ENCODE measurements at regions not wholly inside any gene's neighbourhood (a gene's known extent, or its start where the extent isn't known, plus 50 kb on each side); places are given as distances from the start of the nearest gene placed in this dataset.
"Not testable (repeated sequence)": the region's sequence is repeated elsewhere in the genome, so short reads cannot be mapped to it uniquely, and the experiment has no call there.

DNA sequence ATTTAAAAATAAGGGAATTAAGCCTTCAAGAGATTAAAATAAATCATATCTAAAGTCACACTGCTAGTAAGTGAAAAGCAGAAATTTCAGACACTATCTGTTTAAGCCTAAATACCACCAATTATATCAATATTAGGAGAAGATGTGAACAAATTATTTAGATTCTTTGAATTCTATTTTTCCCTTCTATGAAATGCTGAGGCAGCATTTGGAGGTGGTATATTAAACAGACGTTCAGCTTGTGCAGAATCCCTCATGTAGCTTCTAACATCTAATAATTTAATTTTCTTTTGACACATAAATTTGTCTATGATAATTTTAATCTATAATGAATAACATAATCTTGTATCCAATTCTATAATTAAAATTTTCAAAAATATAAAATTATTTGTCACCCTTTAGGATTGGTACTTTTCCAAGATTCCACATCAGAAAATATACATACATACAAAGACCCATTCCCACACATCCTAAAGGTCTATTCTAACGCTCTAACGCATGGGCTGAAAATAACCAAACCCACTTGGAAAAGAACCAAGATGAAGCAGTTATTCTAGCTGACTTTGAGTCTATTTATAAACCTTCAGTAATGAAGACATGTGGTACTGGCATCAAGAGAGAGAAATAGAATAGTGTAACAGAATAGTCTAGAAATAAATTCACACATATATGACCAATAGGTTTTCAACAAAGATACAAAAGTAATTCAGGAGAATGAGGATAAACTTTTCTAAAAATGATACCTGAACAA is 751.8 kb downstream of the GALC start:
- DNase-seq (ENCODE audit: low read depth) = no peak

DNA sequence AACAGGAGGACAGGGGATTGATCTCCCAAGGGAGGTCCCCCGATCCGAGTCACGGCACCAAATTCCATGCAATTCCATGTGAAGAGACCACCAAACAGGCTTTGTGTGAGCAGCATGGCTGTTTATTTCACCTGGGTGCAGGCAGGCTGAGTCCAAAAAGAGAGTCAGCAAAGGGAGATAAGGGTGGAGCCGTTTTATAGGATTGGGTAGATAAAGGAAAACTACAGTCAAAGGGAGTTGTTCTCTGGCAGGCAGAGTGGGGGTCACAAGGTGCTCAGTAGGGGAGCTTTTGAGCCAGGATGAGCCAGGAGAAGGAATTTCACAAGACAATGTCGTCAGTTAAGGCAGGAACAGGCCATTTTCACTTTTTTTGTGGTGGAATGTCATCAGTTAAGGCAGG is 752.7 kb downstream of the GALC start:
- DNase-seq (ENCODE audit: low read depth) = not testable (repeated sequence)

DNA sequence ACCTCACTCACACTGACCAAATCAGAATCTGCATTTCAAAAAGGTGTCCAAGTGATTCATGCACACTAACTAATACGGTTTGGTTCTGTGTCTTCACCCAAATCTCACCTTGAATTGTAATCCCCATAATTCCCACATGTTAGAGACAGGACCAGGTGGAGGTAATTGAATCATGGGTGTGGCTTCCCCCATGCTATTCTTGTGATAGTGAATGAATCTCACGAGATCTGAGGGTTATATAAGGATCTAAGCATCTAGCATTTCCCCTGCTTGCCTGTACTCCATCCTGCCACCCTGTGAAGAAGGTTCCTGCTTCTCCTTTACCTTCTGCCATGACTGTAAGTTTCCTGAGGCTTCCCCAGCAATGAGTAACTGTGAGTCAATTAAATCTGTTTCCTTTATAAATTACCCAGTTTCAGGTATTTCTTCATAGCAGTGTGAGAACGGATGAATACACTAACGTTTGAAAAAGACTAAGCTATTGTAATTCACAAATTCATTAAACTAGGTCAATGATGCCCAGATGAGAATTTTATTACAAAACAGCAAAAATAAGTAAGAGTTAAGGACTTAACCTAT is 759.1 kb downstream of the GALC start:
- DNase-seq (ENCODE audit: low read depth) = no peak

DNA sequence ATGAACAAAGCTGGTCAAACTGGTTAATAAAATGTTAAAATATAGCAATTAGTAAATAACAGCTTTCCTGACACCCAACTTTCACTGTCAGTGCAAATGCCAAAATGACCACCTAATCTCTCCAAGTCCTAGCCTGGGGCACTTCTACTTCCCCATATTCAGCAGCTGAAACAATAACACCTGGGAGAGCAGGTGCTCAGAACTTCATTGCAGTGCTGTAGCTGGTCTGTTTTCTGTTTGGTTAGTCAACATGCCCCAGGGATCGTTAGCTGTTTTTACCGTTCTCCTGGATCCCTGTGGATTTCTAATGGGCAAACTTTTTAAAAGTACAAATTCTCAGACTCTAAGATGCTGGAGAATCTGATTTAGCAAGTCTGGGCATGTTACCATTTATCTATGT is 759.7 kb downstream of the GALC start:
- no peak for DNase-seq (ENCODE audit: low read depth)

DNA sequence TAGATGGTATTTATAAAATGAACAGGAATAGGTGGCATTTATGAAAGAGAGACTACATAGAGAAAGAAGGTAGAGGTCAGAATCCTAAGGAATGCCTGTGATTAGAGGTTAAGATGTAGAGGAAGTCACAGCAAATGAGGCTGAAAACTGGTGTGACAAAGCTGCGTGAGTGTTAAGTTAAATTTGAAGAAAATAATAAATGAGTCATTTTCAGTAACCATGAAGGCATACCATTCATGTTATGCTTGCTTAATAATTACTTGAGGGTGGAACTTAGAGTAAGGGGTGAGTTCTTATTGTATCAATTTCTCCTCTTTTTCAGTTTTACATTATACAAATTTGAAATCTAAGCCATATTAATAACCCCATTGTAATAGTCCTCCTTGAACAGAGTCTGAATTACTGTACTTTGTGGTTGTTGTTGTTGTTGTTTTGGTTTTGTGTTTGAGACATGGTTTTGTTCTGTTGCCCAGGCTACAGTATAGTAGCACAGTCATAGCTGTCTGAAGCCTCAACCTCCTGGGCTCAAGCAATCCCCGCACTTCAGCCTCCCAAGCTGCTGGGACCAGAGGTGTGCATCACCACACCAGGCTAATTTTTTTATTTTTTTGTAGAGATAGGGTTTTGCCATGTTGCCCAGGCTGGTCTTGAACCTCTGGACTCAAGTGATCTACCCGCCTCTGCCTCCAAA is 761.5 kb downstream of the GALC start:
- no peak for DNase-seq (ENCODE audit: low read depth)

DNA sequence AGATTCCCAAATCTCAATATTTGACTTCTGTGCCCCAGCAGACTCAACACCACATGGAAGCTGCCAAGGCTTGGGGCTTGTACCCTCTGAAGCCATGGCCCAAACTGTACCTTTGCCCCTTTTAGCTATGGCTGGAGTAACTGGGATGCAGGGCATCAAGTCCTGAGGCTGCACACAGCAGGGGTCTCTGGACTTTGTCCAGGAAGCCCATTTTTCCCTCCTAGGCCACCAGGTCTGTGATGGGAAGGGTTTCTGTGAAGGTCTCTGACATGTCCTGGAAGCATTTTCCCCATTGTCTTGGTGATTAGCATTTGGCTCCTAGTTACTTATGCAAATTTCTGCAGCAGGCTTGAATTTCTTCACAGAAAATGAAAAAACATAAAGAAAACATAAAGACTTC is 762.3 kb downstream of the GALC start:
- DNase-seq (ENCODE audit: low read depth) = no peak

DNA sequence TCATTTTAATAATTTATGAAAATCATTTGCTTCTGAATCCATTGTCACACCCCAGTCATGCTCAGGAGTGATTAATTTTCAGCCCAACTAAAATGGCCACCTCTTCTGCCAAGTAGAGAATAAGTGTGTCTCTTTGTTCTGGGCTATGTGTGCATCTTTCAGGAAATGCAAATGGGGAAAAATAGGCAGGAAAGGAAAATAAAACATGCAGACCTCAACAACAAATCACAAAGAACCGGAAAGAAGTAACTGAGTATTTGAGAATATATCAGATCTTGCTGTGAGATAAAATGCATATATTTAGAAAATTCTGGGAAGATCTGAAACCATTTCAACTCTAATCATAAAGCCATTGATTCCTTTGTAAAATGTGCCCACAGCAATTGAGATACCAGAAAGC is 763.9 kb downstream of the GALC start:
- DNase-seq (ENCODE audit: low read depth) = no peak

DNA sequence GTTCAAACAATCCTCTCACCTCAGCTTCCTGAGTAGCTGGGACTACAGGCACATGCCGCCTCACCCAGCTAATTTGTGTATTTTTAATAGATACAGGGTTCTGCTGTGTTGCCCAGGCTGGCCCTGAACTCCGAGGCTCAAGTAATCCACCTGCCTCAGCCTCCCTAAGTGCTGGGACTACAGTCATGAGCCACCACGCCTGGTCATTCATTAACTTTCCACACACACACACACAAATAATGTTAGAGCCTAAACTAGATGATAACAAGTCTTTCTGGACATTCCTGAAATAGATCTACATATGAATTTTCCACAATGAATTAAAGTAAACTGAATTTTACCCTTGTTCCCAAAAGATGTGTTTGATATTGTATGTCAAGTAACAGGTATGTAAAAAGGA is 776.0 kb downstream of the GALC start:
- DNase-seq (ENCODE audit: low read depth) = no peak

DNA sequence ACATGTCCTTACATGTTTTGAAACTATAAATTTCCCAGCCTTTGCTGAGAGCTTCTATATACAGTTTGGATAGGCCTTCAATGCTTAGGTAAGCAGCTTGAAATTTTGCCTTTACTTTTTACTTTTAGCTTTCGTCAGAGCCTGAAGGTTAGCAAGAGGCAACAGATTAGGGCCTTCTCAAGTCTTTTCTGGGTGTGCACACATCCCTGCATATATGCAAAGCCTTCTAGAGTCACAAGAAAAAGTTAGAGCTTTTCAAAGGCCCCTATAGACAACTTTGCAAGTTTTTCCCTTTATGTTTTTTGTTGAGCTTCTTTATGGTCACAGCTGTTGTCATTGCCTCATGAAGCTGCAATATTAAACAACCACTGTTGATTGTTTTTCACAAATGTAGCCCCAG is 778.4 kb downstream of the GALC start:
- no peak for DNase-seq (ENCODE audit: low read depth)

DNA sequence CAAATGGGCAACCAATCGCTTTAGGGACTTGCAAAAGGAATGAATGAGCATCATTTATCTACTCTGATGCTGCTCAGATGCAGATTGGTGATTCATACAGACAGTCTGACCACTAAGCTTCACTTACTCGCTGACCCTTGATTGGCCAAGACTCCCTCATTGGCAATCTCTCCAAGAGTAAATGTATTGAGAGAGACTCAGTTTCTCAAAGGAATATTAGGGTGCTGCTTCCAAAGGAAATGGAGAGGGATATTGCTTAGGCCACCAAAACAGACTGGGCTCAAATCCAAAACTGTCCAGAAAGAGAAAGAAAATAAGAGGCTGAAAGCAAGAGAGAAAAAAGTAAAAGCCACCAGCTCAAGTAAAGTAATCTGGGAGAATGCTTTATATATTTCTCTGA is 785.2 kb downstream of the GALC start:
- DNase-seq (ENCODE audit: low read depth) = no peak

DNA sequence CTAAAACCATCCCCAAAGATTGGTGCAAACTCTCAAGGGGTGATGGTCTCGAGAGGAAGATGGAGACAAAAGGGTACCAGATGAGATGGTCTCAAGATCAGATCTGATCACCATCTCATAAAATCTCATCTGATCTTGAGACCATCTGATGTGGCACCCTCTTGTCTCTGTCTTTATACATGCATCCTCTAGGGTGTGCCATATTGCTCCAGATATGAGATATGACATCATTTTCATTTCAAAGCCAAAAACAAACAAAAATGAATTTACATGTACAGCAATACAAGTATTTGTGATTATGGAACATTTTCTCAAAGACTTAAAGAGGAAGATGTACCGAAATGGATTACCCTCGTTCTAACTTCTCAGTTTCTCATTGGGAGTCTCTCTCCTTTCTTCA is 787.2 kb downstream of the GALC start:
- no peak for DNase-seq (ENCODE audit: low read depth)

DNA sequence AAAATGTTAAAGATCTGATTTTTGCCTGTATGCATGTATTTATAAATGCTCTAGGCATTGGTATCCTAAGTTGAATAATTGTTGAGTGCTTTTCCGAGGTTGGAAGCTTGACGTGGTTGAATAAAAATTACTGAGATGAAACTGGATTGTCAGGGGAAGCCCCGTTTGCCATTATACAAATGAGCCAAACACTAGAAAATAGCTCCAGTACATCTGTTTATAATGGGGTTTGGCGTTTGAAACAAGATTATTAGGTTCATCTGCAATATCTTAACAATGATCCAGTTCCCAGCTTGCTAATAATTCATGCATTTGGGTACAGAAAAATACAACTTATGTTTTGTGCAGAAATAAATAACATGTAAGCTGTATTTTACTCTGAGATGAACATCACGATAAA is 789.6 kb downstream of the GALC start:
- DNase-seq (ENCODE audit: low read depth) = no peak

DNA sequence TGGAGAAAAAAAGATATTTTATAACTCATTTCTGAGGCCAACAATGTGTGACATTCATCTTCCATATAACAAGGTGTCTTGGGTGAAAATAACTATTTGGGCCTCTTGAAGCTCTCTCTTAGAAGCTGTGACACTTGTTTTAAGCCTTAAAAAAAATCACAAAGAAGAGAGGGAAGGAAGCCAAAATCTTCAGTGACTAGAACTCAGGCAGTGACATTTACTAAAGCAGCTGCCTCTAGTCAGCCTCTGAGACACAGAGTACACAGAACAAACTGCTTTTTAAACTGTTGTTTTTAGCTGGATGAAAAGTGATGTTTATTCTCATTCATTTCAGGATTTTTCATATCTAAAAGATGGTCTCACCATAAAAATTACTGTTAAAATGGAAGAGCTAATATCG is 793.6 kb downstream of the GALC start:
- DNase-seq (ENCODE audit: low read depth) = no peak

DNA sequence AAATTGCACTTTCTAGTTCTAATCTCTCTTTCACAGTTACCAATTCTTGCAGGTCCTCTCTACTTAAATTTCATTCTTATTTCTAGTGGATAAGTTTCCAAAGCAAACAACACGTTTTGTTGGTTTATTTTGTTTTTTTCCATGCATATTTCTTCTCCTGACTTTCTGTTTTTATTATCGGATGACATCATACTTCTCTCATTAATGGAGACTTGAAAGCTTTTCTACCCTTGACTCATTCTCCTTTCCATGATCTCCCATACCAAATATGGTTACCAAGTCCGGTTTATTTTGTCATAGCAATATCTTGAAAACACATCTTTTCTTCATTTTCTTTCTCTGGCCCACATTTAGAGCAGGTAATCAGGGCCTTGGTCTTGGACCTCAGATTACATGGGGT is 796.5 kb downstream of the GALC start:
- DNase-seq (ENCODE audit: low read depth) = no peak

DNA sequence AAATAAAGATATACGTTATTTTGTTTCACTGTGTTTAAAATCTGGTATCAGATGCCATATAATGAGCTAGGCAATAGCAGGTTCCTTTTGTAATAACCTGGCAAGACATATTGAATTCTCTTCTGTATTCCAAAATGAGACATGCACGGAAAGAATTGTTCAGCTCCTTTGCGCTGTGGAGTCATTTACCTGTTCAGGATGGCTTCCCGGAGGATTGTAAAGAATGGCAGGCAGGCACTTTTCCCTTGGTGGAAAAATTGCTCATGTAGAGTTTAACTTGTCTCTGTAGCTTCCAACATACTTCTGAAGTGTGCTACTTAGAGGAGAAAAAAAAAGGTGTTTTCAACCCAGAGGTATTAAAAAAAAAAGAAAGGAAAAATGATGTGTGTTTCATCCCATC is 805.2 kb downstream of the GALC start:
- DNase-seq (ENCODE audit: low read depth) = no peak

DNA sequence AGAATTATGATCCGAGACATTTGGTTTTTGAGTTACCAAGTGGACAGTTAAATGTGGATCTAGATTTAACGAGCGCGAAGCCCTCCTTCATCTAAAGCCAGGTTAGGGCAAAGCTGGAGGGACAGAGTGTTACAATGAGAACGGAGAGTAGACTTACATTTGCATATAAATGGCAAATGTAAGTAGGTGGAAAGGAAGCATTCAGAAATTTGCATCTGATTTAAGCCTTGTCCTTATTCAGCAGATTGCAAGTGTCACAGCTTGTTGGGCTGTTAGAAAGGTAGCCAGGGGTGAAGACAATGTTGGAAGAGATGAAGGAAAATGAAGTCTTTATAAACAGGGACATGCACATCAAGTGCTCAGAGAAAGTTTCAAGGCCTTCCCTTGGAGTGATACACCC is 806.2 kb downstream of the GALC start:
- no peak for DNase-seq (ENCODE audit: low read depth)

DNA sequence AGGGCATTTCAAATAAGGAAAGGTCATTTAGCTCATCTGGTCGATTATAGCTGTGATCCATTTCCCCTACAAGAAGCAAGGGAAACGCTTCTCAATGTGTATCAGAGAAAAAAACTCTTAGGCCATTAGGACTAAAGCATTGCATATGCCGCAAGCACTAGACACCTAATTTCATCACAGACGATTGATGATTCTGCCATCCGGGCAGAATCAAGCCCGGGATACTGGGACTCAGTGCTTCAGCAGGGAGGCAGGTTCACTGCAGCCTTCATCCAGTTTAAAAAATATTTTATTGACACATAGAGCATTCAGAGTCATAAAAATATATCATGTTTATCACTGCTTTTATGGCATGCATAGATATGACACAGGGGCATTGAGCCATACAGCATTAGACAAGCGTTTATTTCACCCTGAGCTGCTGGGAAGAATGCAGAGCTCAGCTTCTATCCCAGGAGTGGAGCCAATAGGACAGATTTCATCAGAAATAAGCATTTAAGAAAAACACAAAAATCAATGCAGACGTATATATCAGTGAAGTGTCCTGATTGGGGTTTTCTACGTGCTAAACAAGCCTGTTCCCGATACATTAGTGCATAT is 806.9 kb downstream of the GALC start:
- no peak for DNase-seq (ENCODE audit: low read depth)

DNA sequence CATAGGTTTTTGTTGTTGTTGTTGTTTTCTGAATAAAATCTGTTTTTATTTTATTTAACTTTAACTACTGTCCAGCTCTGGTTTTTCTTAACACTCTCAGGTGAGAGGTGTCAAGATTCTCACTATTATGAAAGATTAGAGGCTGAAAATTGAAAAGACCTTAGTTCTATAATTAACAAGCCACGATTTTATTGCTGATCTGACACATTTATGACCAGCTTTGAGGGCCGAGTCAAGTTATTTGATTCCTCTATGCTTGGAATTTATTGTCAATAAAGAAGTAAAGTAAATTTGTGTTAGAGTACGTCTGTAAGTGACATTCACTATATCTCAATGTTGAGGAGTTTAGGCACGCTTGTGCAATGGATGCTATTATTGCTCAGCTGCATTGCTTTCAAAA is 808.8 kb downstream of the GALC start:
- DNase-seq (ENCODE audit: low read depth) = no peak

DNA sequence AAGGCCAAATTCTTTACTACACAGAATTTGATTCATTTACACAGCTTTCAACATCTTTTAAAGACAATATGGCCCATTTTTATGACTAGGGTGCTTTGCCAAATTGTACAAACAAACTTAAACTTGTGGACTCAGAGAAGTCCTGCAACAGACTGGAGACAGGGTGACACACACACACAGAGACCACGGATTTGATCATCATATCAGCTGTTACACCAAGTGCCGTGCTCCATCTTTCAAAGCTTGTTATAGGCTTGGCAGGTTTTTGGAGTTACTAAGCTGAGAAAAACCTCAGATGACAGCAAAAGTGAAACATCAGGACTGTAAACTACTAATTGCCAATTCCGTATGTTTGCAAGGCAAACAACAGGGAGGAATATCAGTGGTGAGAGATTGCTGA is 811.7 kb downstream of the GALC start:
- no peak for DNase-seq (ENCODE audit: low read depth)

DNA sequence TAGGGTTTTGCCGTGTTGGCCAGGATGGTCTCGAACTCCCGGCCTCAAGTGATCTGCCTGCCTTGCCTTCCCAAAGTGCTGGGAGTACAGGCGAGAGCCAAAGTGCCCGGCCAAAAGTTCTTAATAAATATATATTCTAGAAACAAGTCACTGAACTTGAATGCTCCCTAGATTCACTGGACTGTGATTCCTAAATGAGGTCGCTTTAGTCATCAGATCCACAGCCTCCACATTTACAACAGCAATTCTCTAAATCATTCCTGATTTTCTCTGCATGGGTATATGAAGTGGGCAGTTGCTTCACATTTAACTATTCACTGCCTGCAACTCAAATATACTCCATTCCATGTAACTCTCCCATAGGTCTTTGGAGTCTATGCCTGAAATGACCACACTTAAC is 813.0 kb downstream of the GALC start:
- no peak for DNase-seq (ENCODE audit: low read depth)

DNA sequence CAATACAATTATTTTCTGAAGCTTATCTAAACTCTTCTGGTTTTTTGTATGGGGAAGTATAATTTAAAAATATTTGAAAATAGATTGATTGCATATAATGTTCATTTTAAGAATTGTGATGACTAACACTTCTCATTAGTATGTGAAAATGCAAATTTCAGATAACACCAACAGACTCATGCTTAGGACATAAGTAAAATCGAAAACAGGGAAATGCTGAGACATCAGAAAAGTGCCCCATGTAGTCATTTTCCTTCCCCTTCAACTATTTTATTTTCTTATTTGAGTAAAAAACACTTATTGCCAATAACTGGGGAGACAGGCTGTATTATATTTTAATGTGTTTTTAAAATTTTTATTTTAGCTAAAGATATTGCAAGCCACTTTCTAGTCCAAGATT is 814.7 kb downstream of the GALC start:
- no peak for DNase-seq (ENCODE audit: low read depth)

DNA sequence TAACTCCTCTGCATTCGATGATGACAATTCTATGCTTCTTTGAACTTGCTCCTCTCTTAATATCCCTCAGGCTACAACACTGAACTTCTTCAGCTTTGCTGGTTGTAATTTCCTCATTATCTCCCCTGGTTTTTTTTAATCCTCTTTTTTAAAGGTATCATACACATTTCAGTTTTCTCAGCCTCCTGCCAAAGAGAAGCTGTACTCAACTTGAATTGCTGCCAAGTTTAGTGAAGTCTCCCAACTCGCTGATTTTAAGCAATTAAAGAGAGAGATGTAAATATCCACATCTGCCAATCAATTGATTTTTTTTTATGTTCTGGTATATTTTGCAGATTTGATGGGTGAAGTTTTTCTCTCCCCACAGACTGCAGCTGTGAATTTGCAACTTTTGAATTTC is 817.8 kb downstream of the GALC start:
- DNase-seq (ENCODE audit: low read depth) = no peak

DNA sequence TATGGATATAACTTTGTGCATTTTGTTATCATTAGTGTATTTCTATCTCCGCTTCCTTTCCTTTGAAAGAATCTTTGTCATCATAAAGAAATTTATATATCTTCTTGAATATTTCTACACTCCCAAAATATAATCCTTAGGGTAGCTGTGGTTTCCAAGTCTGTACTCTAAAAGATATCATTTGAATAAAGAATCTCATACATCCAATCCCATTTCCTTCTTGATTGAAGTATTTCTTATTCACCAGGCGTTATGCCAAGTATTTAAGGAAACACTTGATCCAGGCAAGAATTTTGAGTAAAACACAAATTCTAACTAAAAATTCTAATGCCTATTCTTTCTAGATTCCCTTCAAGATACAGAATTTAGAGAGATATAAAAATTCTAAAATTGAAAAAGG is 821.8 kb downstream of the GALC start:
- DNase-seq (ENCODE audit: low read depth) = no peak
